CD4-positive, alpha-beta T cell (primary cell): ENCODE measurements at regions not wholly inside any gene's neighbourhood (a gene's known extent, or its start where the extent isn't known, plus 50 kb on each side); places are given as distances from the start of the nearest gene placed in this dataset.

ENCODE experiments used
- ATAC-seq: fragments of 200-7000 bp; cut with Tn5 transposase; one replicate; pipeline ENCODE4 v1.10.0; 2022; ENCODE audit warnings: mild to moderate bottlenecking; ENCODE audit not compliant: poor library complexity
- CTCF ChIA-PET: fragments of 350-600 bp; sonication (Branson Sonifier 250); formaldehyde crosslinking; loops from one replicate; lab custom pipeline; 2021; ENCODE audit warnings: antibody characterized with exemption, inconsistent platforms; lab: Charles Lee
- POLR2A ChIA-PET: fragments of 350-600 bp; sonication (Branson Sonifier 250); formaldehyde crosslinking; loops from one replicate; lab custom pipeline; 2021; ENCODE audit warnings: antibody characterized with exemption, inconsistent platforms; lab: Charles Lee
- DNase-seq, 14 experiments: peaks; one replicate each; pipeline ENCODE4 v3.0.0-alpha.2; 2013 to 2020; ENCODE audit warnings: mixed read lengths in 2 of 14
- H3K27ac ChIP-seq, 2 donors: one replicate each; pipeline versions ENCODE4 v1.5.1 to v1.7.0; 2013; ENCODE audit warnings: low read length in 2 of 2, low read depth in 1 of 2, mild to moderate bottlenecking in 1 of 2
- H3K27me3 ChIP-seq, 2 experiments: 1 replicate in 1 of 2; 2 replicates in 1 of 2; pipeline versions ENCODE4 v1.6.1 to v1.7.0; 2013; ENCODE audit warnings: low read length in 2 of 2, control low read depth in 1 of 2, mild to moderate bottlenecking in 1 of 2, moderate library complexity in 1 of 2; ENCODE audit not compliant: insufficient read depth in 2 of 2, control insufficient read depth in 1 of 2
- H3K36me3 ChIP-seq: one replicate; pipeline ENCODE4 v1.6.1; 2013; ENCODE audit warnings: low read length, control low read depth; ENCODE audit not compliant: insufficient read depth
- H3K4me1 ChIP-seq: one replicate; pipeline ENCODE4 v1.6.1; 2013; ENCODE audit warnings: low read length, control low read depth; ENCODE audit not compliant: insufficient read depth
- H3K4me3 ChIP-seq: one replicate; pipeline ENCODE4 v1.5.1; 2013; ENCODE audit warnings: mild to moderate bottlenecking, low read length, moderate library complexity
- H3K9me3 ChIP-seq, 2 experiments: 1 replicate in 1 of 2; 2 replicates in 1 of 2; pipeline versions ENCODE4 v1.6.1 to v1.7.0; 2013; ENCODE audit warnings: low read length in 2 of 2, mild to moderate bottlenecking in 2 of 2, control low read depth in 1 of 2, moderate library complexity in 1 of 2; ENCODE audit not compliant: control insufficient read depth in 1 of 2, insufficient read depth in 1 of 2
- H3K27ac Mint-ChIP-seq: one replicate; pipeline ENCODE4 v1.8.0; 2020; ENCODE audit warnings: mixed read lengths
- H3K27me3 Mint-ChIP-seq: one replicate; pipeline ENCODE4 v1.8.0; 2021; ENCODE audit warnings: mixed read lengths
- H3K36me3 Mint-ChIP-seq: one replicate; pipeline ENCODE4 v1.8.0; 2021; ENCODE audit warnings: low read depth, mixed read lengths
- H3K4me1 Mint-ChIP-seq: one replicate; pipeline ENCODE4 v1.8.0; 2021; ENCODE audit warnings: low read depth, mixed read lengths
- H3K4me3 Mint-ChIP-seq: one replicate; pipeline ENCODE4 v1.8.0; 2020; ENCODE audit warnings: mild to moderate bottlenecking, mixed read lengths
- H3K9me3 Mint-ChIP-seq: one replicate; pipeline ENCODE4 v1.8.0; 2020; ENCODE audit warnings: mixed read lengths
- intact Hi-C, 2 experiments: fragments of 100-400 bp; cut with DNase I in 1 of 2; cut with micrococcal nuclease in 1 of 2; formaldehyde crosslinking; loops; one replicate each; pipeline versions ENCODE4 v1.15.1 to v1.9.0; 2023 to 2025; cut with DNase I, micrococcal nuclease
- TF ChIP-seq, protein P1 (sequence below): fragments of 200-600 bp; IDR thresholded peaks from one replicate; pipeline ENCODE4 v1.8.0; 2022; ENCODE audit warnings: antibody characterized with exemption, mild to moderate bottlenecking

DNA sequence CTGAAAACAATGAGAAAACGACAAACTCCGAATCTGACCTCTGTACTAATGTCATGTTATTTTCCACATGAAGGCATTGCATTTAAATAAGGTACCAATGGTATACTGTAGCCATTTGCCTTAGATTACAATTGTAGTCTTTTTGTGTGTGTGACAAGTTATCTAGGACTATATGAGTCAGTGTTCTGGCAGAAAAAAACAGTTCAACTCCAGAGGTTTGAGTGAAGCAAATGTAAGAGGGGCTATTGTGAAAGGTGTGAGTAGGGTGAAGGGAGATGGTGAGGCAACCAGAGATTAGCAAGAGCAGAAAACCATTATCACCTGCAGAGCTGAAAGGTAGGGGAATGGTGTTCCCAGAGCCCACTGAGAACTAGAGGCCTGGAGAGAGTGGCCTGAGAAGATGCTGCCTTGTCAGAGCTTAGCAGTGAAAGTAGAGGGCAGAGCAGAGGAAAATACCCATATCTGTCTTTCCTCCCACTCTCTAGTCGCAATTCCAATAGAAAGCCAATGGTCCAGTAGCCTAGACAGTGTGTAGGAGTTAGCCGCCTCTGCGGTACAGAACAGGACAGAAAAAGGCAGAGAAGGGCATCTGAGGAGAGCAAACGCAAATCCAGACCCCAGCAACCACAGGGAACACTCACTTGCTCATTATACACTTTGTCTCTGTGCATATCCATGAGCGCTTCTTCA lies 112.2 kb downstream of the DYRK2 start:
- no peaks in the 10 kb centered on the region for H3K9me3 ChIP-seq
- intact Hi-C loops, result no loop called here
- Mint-ChIP-seq H3K9me3 (no peaks in the 10 kb centered on the region), H3K36me3 (no peaks in the 10 kb centered on the region), H3K27ac (no peak overlapping the region), H3K27me3 (no peaks in the 10 kb centered on the region), H3K4me1 (peaks cover 8% of the 10 kb centered on the region), H3K4me3 (no peak overlapping the region)
- no peak overlapping the region for H3K27ac ChIP-seq
- no peaks in the 10 kb centered on the region for H3K36me3 ChIP-seq
- no peak overlapping the region for H3K4me3 ChIP-seq
- H3K4me1 ChIP-seq, result no peaks in the 10 kb centered on the region
- H3K27me3 ChIP-seq, result no peaks in the 10 kb centered on the region
- no peak for ATAC-seq
- TF ChIP-seq, protein P1, sequence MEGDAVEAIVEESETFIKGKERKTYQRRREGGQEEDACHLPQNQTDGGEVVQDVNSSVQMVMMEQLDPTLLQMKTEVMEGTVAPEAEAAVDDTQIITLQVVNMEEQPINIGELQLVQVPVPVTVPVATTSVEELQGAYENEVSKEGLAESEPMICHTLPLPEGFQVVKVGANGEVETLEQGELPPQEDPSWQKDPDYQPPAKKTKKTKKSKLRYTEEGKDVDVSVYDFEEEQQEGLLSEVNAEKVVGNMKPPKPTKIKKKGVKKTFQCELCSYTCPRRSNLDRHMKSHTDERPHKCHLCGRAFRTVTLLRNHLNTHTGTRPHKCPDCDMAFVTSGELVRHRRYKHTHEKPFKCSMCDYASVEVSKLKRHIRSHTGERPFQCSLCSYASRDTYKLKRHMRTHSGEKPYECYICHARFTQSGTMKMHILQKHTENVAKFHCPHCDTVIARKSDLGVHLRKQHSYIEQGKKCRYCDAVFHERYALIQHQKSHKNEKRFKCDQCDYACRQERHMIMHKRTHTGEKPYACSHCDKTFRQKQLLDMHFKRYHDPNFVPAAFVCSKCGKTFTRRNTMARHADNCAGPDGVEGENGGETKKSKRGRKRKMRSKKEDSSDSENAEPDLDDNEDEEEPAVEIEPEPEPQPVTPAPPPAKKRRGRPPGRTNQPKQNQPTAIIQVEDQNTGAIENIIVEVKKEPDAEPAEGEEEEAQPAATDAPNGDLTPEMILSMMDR, result no peak
- ChIA-PET POLR2A (no interaction called here), CTCF (no interaction called here)
- DNase-seq, result no peak

- intact Hi-C loops, result no loop called here
- Mint-ChIP-seq H3K36me3 (no peaks in the 10 kb centered on the region), H3K27ac (no peak overlapping the region), H3K27me3 (no peaks in the 10 kb centered on the region), H3K4me1 (no peaks in the 10 kb centered on the region), H3K9me3 (no peaks in the 10 kb centered on the region), H3K4me3 (no peak overlapping the region)
- H3K27me3 ChIP-seq, result no peaks in the 10 kb centered on the region
- no peaks in the 10 kb centered on the region for H3K9me3 ChIP-seq
- ATAC-seq, result no peak
- ChIA-PET CTCF (no interaction called here), POLR2A (no interaction called here)
- H3K4me3 ChIP-seq, result no peak overlapping the region
- no peaks in the 10 kb centered on the region for H3K36me3 ChIP-seq
- no peaks in the 10 kb centered on the region for H3K4me1 ChIP-seq
- no peak for DNase-seq
- TF ChIP-seq, protein P1, result no peak
- H3K27ac ChIP-seq, result no peak overlapping the region
Observed at GRCh38 chr12:67761566-67761965, 113.0 kb downstream of the DYRK2 start.

- DNase-seq (no peak), ATAC-seq (no peak)
- no peaks in the 10 kb centered on the region for H3K4me1 ChIP-seq
- Mint-ChIP-seq H3K4me3 (no peak overlapping the region), H3K4me1 (no peaks in the 10 kb centered on the region), H3K36me3 (no peaks in the 10 kb centered on the region), H3K27me3 (no peaks in the 10 kb centered on the region), H3K9me3 (no peaks in the 10 kb centered on the region), H3K27ac (no peak overlapping the region)
- H3K9me3 ChIP-seq, result no peaks in the 10 kb centered on the region
- ChIA-PET POLR2A (no interaction called here), CTCF (no interaction called here)
- intact Hi-C loops, result no loop called here
- no peaks in the 10 kb centered on the region for H3K27me3 ChIP-seq
- H3K4me3 ChIP-seq, result no peak overlapping the region
- no peak overlapping the region for H3K27ac ChIP-seq
- TF ChIP-seq, protein P1, result no peak
- H3K36me3 ChIP-seq, result no peaks in the 10 kb centered on the region
Observed at GRCh38 chr12:67764055-67764454, 115.5 kb downstream of the DYRK2 start.
